ENCODE measurements at regions not wholly inside any gene's neighbourhood (a gene's known extent, or its start where the extent isn't known, plus 50 kb on each side); places are given as distances from the start of the nearest gene placed in this dataset.

- no peak for TF ChIP-seq POLR2AphosphoS5 (IDR thresholded peaks at IDR 0.05; ENCODE audit: borderline replicate concordance, low read depth, low read length)
- TF ChIP-seq EZH2 (IDR thresholded peaks at IDR 0.05), result no peak
These were observed 151.8 kb downstream of the SMIM20 start for GRCh38 chr4:26065833-26066232.
